IMR-90 (cell line): ENCODE measurements at regions not wholly inside any gene's neighbourhood (a gene's known extent, or its start where the extent isn't known, plus 50 kb on each side); places are given as distances from the start of the nearest gene placed in this dataset.

Experiments
- CEBPB ChIP-seq: IDR thresholded peaks from 2 replicates; pipeline ENCODE4 v1.6.1; 2012; ENCODE audit warnings: low read depth, low read length, improper control_type of control experiment
- FOS ChIP-seq: fragments of 150-350 bp; IDR thresholded peaks from 2 replicates; pipeline ENCODE4 v1.6.1; 2016; ENCODE audit warnings: low read depth, low read length
- MAZ ChIP-seq: IDR thresholded peaks from 2 replicates; pipeline ENCODE4 v1.6.1; 2012; ENCODE audit warnings: low read depth, mild to moderate bottlenecking, low read length, improper control_type of control experiment, moderate library complexity, borderline replicate concordance
- MXI1 ChIP-seq: IDR thresholded peaks from 2 replicates; pipeline ENCODE4 v1.6.1; 2012; ENCODE audit warnings: low read depth, mild to moderate bottlenecking, low read length, moderate library complexity, borderline replicate concordance
- POLR2A ChIP-seq: IDR thresholded peaks from 2 replicates; pipeline ENCODE4 v1.6.1; 2012; ENCODE audit warnings: mild to moderate bottlenecking, low read depth, low read length
- RAD21 ChIP-seq: IDR thresholded peaks from 2 replicates; pipeline ENCODE4 v1.6.1; 2012; ENCODE audit warnings: low read length, improper control_type of control experiment
- RFX5 ChIP-seq: IDR thresholded peaks from 2 replicates; pipeline ENCODE4 v1.8.0; 2012; ENCODE audit warnings: low read depth, mild to moderate bottlenecking, low read length, moderate library complexity
- SMC3 ChIP-seq: fragments of 150-350 bp; IDR thresholded peaks from 2 replicates; pipeline ENCODE4 v1.6.1; 2016; ENCODE audit warnings: low read depth, mild to moderate bottlenecking, antibody characterized with exemption, low read length, moderate library complexity
- TF ChIP-seq, protein P1 (sequence below): conservative IDR thresholded peaks from 2 replicates; pipeline ENCODE4 v1.5.1; 2012; ENCODE audit warnings: mild to moderate bottlenecking, low read depth, low read length, improper control_type of control experiment
- TF ChIP-seq, protein P2 (sequence below): fragments of 150-350 bp; IDR thresholded peaks from 2 replicates; pipeline ENCODE4 v1.6.1; 2017; ENCODE audit warnings: mild to moderate bottlenecking, antibody characterized with exemption, low read length, low read depth

DNA sequence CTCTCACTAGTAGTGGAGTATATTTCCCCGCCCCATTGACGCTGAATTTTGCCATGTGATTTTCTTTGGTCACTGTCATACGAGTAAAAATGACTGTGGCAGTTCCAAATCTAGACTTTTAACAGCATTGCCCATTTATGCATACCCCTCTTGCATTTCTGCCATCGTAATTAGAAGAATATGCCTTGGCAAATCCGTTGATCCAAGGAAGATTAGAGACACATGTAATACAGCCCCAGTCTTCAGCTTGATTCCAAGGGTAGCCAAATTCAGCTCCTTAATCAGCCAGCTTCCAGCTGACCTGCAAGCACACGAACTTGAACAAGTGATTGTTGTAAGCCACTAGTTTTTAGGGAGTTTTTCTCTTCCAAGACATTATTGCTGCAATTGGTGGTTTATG is 290.3 kb upstream of the ADAMTS5 start:
- TF ChIP-seq, protein P1, sequence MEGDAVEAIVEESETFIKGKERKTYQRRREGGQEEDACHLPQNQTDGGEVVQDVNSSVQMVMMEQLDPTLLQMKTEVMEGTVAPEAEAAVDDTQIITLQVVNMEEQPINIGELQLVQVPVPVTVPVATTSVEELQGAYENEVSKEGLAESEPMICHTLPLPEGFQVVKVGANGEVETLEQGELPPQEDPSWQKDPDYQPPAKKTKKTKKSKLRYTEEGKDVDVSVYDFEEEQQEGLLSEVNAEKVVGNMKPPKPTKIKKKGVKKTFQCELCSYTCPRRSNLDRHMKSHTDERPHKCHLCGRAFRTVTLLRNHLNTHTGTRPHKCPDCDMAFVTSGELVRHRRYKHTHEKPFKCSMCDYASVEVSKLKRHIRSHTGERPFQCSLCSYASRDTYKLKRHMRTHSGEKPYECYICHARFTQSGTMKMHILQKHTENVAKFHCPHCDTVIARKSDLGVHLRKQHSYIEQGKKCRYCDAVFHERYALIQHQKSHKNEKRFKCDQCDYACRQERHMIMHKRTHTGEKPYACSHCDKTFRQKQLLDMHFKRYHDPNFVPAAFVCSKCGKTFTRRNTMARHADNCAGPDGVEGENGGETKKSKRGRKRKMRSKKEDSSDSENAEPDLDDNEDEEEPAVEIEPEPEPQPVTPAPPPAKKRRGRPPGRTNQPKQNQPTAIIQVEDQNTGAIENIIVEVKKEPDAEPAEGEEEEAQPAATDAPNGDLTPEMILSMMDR = no peak
- TF ChIP-seq FOS = no peak
- TF ChIP-seq POLR2A = no peak
- no peak for TF ChIP-seq MAZ
- TF ChIP-seq RAD21 = no peak
- TF ChIP-seq, protein P2, sequence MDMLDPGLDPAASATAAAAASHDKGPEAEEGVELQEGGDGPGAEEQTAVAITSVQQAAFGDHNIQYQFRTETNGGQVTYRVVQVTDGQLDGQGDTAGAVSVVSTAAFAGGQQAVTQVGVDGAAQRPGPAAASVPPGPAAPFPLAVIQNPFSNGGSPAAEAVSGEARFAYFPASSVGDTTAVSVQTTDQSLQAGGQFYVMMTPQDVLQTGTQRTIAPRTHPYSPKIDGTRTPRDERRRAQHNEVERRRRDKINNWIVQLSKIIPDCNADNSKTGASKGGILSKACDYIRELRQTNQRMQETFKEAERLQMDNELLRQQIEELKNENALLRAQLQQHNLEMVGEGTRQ = no peak
- no peak for TF ChIP-seq MXI1
- TF ChIP-seq RFX5 = no peak
- TF ChIP-seq CEBPB = no peak
- no peak for TF ChIP-seq SMC3
